ENCODE measurements at regions not wholly inside any gene's neighbourhood (a gene's known extent, or its start where the extent isn't known, plus 50 kb on each side); places are given as distances from the start of the nearest gene placed in this dataset.

GRCh38 chr2:21404137-21404536, 280.4 kb downstream of the TDRD15 start:
- DNase-seq: no peak

- no peak for DNase-seq
These were observed 281.3 kb downstream of the TDRD15 start for GRCh38 chr2:21404827-21405625.

- no peak for DNase-seq
These were observed 282.6 kb downstream of the TDRD15 start for GRCh38 chr2:21406386-21406785.

GRCh38 chr2:21406911-21407310, 283.1 kb downstream of the TDRD15 start:
- no peak for DNase-seq

GRCh38 chr2:21407851-21408250, 284.1 kb downstream of the TDRD15 start:
- no peak for DNase-seq

- DNase-seq: no peak
These were observed 288.0 kb downstream of the TDRD15 start for GRCh38 chr2:21411741-21412140.

GRCh38 chr2:21412944-21413443, 289.2 kb downstream of the TDRD15 start:
- DNase-seq: no peak

- no peak for DNase-seq
These were observed 291.5 kb downstream of the TDRD15 start for GRCh38 chr2:21415234-21415633.

GRCh38 chr2:21416226-21416625, 292.5 kb downstream of the TDRD15 start:
- no peak for DNase-seq

GRCh38 chr2:21418456-21418855, 294.7 kb downstream of the TDRD15 start:
- DNase-seq: no peak

GRCh38 chr2:21420553-21421335, 297.0 kb downstream of the TDRD15 start:
- no peak for DNase-seq

GRCh38 chr2:21422050-21422449, 298.3 kb downstream of the TDRD15 start:
- DNase-seq: no peak

- no peak for DNase-seq
These were observed 299.2 kb downstream of the TDRD15 start for GRCh38 chr2:21422724-21423522.

GRCh38 chr2:21423854-21424253, 300.1 kb downstream of the TDRD15 start:
- no peak for DNase-seq

- DNase-seq: no peak
These were observed 300.6 kb downstream of the TDRD15 start for GRCh38 chr2:21424375-21424774.

GRCh38 chr2:21427606-21428005, 303.8 kb downstream of the TDRD15 start:
- DNase-seq: no peak

- DNase-seq: no peak
These were observed 305.0 kb downstream of the TDRD15 start for GRCh38 chr2:21428754-21429153.

GRCh38 chr2:21429747-21430146, 306.0 kb downstream of the TDRD15 start:
- no peak for DNase-seq

GRCh38 chr2:21431078-21431477, 307.3 kb downstream of the TDRD15 start:
- DNase-seq: no peak

GRCh38 chr2:21438949-21439348, 315.2 kb downstream of the TDRD15 start:
- DNase-seq: no peak

GRCh38 chr2:21441442-21441841, 317.7 kb downstream of the TDRD15 start:
- no peak for DNase-seq

- DNase-seq: no peak
These were observed 319.8 kb downstream of the TDRD15 start for GRCh38 chr2:21443494-21444105.

- no peak for DNase-seq
These were observed 326.1 kb downstream of the TDRD15 start for GRCh38 chr2:21449881-21450280.

Measured in activated T-cell treated with anti-CD3 and anti-CD28 coated beads for 4 hours (primary cell).